Activated B cell treated with CpG ODN at 0.5 μM for 24 hours (primary cell): ENCODE measurements at regions not wholly inside any gene's neighbourhood (a gene's known extent, or its start where the extent isn't known, plus 50 kb on each side); places are given as distances from the start of the nearest gene placed in this dataset.

ENCODE experiments used
- ATAC-seq: fragments of 200-7000 bp; cut with Tn5 transposase; one replicate; pipeline ENCODE4 v1.10.0; 2021; ENCODE audit warnings: low read depth, mild to moderate bottlenecking, moderate library complexity
- CTCF ChIA-PET: fragments of 350-600 bp; sonication (Branson Sonifier 250); formaldehyde crosslinking; loops from one replicate; lab custom pipeline; 2021; ENCODE audit warnings: antibody characterized with exemption; lab: Charles Lee
- POLR2A ChIA-PET: fragments of 350-600 bp; sonication (Branson Sonifier 250); formaldehyde crosslinking; loops from one replicate; lab custom pipeline; 2021; ENCODE audit warnings: antibody characterized with exemption; lab: Charles Lee
- DNase-seq: peaks from one replicate; pipeline ENCODE4 v3.0.0; 2022
- H3K27ac Mint-ChIP-seq: one replicate; pipeline ENCODE4 v1.8.0; 2020; ENCODE audit warnings: mixed read lengths
- H3K27me3 Mint-ChIP-seq: one replicate; pipeline ENCODE4 v1.8.0; 2021; ENCODE audit warnings: mixed read lengths
- H3K36me3 Mint-ChIP-seq: one replicate; pipeline ENCODE4 v1.8.0; 2021; ENCODE audit warnings: low read depth, mixed read lengths
- H3K4me1 Mint-ChIP-seq: one replicate; pipeline ENCODE4 v1.8.0; 2021; ENCODE audit warnings: mixed read lengths
- H3K4me3 Mint-ChIP-seq: one replicate; pipeline ENCODE4 v1.8.0; 2020; ENCODE audit warnings: mild to moderate bottlenecking, mixed read lengths
- H3K9me3 Mint-ChIP-seq: one replicate; pipeline ENCODE4 v1.8.0; 2020; ENCODE audit warnings: mixed read lengths
- CTCF ChIP-seq: fragments of 200-600 bp; IDR thresholded peaks from one replicate; pipeline ENCODE4 v1.8.0; 2022; ENCODE audit warnings: antibody characterized with exemption, mild to moderate bottlenecking
- intact Hi-C: fragments of 100-400 bp; cut with micrococcal nuclease; formaldehyde crosslinking; loops from one replicate; pipeline ENCODE4 v1.15.1; 2024

- no peak for DNase-seq
- no peaks in the 10 kb centered on the region for H3K27me3 Mint-ChIP-seq
- no peaks in the 10 kb centered on the region for H3K36me3 Mint-ChIP-seq
- ATAC-seq: no peak
- H3K4me3 Mint-ChIP-seq: no peak overlapping the region
- intact Hi-C loops: no loop called here
- TF ChIP-seq CTCF: no peak
- ChIA-PET CTCF (no interaction called here), POLR2A (no interaction called here)
- no peaks in the 10 kb centered on the region for H3K4me1 Mint-ChIP-seq
- peaks cover 3% of the 10 kb centered on the region for H3K9me3 Mint-ChIP-seq
- no peak overlapping the region for H3K27ac Mint-ChIP-seq
Observed at GRCh38 chr16:51655249-51655648, 504.2 kb upstream of the SALL1 start.

- H3K4me3 Mint-ChIP-seq: no peak overlapping the region
- no peaks in the 10 kb centered on the region for H3K36me3 Mint-ChIP-seq
- DNase-seq: no peak
- no peaks in the 10 kb centered on the region for H3K4me1 Mint-ChIP-seq
- ATAC-seq: no peak
- ChIA-PET CTCF (no interaction called here), POLR2A (no interaction called here)
- no peak for TF ChIP-seq CTCF
- no peaks in the 10 kb centered on the region for H3K9me3 Mint-ChIP-seq
- intact Hi-C loops: no loop called here
- H3K27me3 Mint-ChIP-seq: no peaks in the 10 kb centered on the region
- no peak overlapping the region for H3K27ac Mint-ChIP-seq
Observed at GRCh38 chr16:51651061-51651466, 500.0 kb upstream of the SALL1 start.

GRCh38 chr16:51649631-51650030 lies 498.6 kb upstream of the SALL1 start:
- intact Hi-C loops: no loop called here
- no peaks in the 10 kb centered on the region for H3K36me3 Mint-ChIP-seq
- no peak overlapping the region for H3K27ac Mint-ChIP-seq
- H3K4me3 Mint-ChIP-seq: no peak overlapping the region
- no peak for TF ChIP-seq CTCF
- H3K9me3 Mint-ChIP-seq: peaks cover 2% of the 10 kb centered on the region
- POLR2A ChIA-PET: no interaction called here
- DNase-seq: no peak
- no peak for ATAC-seq
- H3K4me1 Mint-ChIP-seq: no peaks in the 10 kb centered on the region
- no peaks in the 10 kb centered on the region for H3K27me3 Mint-ChIP-seq
- CTCF ChIA-PET: no interaction called here

- no peak for TF ChIP-seq CTCF
- H3K27ac Mint-ChIP-seq: no peak overlapping the region
- H3K27me3 Mint-ChIP-seq: no peaks in the 10 kb centered on the region
- no peak overlapping the region for H3K4me3 Mint-ChIP-seq
- DNase-seq: no peak
- peaks cover 2% of the 10 kb centered on the region for H3K9me3 Mint-ChIP-seq
- ATAC-seq: no peak
- ChIA-PET CTCF (no interaction called here), POLR2A (no interaction called here)
- no peaks in the 10 kb centered on the region for H3K4me1 Mint-ChIP-seq
- intact Hi-C loops: no loop called here
- no peaks in the 10 kb centered on the region for H3K36me3 Mint-ChIP-seq
Observed at GRCh38 chr16:51648526-51648925, 497.5 kb upstream of the SALL1 start.

GRCh38 chr16:51641191-51641765 lies 490.2 kb upstream of the SALL1 start:
- DNase-seq: no peak
- TF ChIP-seq CTCF: no peak
- H3K4me1 Mint-ChIP-seq: no peaks in the 10 kb centered on the region
- no peak overlapping the region for H3K4me3 Mint-ChIP-seq
- H3K36me3 Mint-ChIP-seq: no peaks in the 10 kb centered on the region
- H3K27me3 Mint-ChIP-seq: no peaks in the 10 kb centered on the region
- intact Hi-C loops: no loop called here
- peaks cover 7% of the 10 kb centered on the region for H3K9me3 Mint-ChIP-seq
- ATAC-seq: no peak
- ChIA-PET CTCF (no interaction called here), POLR2A (no interaction called here)
- H3K27ac Mint-ChIP-seq: no peak overlapping the region
